AML-193 (cell line): ENCODE measurements at regions not wholly inside any gene's neighbourhood (a gene's known extent, or its start where the extent isn't known, plus 50 kb on each side); places are given as distances from the start of the nearest gene placed in this dataset.

Experiments used
- DNase-seq, 2 experiments: peaks; one replicate each; lab custom pipeline; 2025; lab: John Stamatoyannopoulos, UW

GRCh38 chr5:38718771-38719391, 126.9 kb upstream of the OSMR start:
- DNase-seq = no peak

GRCh38 chr5:38719403-38719802, 126.4 kb upstream of the OSMR start:
- no peak for DNase-seq

- no peak for DNase-seq
Observed at GRCh38 chr5:38719916-38720315, 125.9 kb upstream of the OSMR start.

- DNase-seq = no peak
Observed at GRCh38 chr5:38720554-38721361, 125.1 kb upstream of the OSMR start.

GRCh38 chr5:38722918-38723317, 122.9 kb upstream of the OSMR start:
- DNase-seq = no peak

- no peak for DNase-seq
Observed at GRCh38 chr5:38723426-38723825, 122.4 kb upstream of the OSMR start.

GRCh38 chr5:38724301-38725030, 121.3 kb upstream of the OSMR start:
- DNase-seq = no peak

- DNase-seq = no peak
Observed at GRCh38 chr5:38725371-38725865, 120.4 kb upstream of the OSMR start.

GRCh38 chr5:38726279-38726678, 119.5 kb upstream of the OSMR start:
- no peak for DNase-seq

- DNase-seq = no peak
Observed at GRCh38 chr5:38728029-38728428, 117.8 kb upstream of the OSMR start.

GRCh38 chr5:38731461-38731860, 114.4 kb upstream of the OSMR start:
- DNase-seq = no peak

- DNase-seq = no peak
Observed at GRCh38 chr5:38734353-38734752, 111.5 kb upstream of the OSMR start.

GRCh38 chr5:38736089-38736488, 109.7 kb upstream of the OSMR start:
- no peak for DNase-seq

- no peak for DNase-seq
Observed at GRCh38 chr5:38737976-38738375, 107.8 kb upstream of the OSMR start.

- DNase-seq = no peak
Observed at GRCh38 chr5:38739011-38739704, 106.7 kb upstream of the OSMR start.

GRCh38 chr5:38739705-38740045, 106.1 kb upstream of the OSMR start:
- DNase-seq = no peak

- no peak for DNase-seq
Observed at GRCh38 chr5:38742821-38743220, 103.0 kb upstream of the OSMR start.

GRCh38 chr5:38743562-38743961, 102.2 kb upstream of the OSMR start:
- DNase-seq = no peak

- DNase-seq = no peak
Observed at GRCh38 chr5:38745836-38746732, 99.7 kb upstream of the OSMR start.

- no peak for DNase-seq
Observed at GRCh38 chr5:38749861-38750260, 96.0 kb upstream of the OSMR start.

GRCh38 chr5:38751103-38751502, 94.7 kb upstream of the OSMR start:
- no peak for DNase-seq
